OCI-M1 (cell line): ENCODE measurements at regions not wholly inside any gene's neighbourhood (a gene's known extent, or its start where the extent isn't known, plus 50 kb on each side); places are given as distances from the start of the nearest gene placed in this dataset.
A peak's percentile ranks its signal among the peaks of the same experiment; 100 is the strongest.

Source experiments
- DNase-seq: peaks from one replicate; lab custom pipeline; 2025; lab: John Stamatoyannopoulos, UW

DNA sequence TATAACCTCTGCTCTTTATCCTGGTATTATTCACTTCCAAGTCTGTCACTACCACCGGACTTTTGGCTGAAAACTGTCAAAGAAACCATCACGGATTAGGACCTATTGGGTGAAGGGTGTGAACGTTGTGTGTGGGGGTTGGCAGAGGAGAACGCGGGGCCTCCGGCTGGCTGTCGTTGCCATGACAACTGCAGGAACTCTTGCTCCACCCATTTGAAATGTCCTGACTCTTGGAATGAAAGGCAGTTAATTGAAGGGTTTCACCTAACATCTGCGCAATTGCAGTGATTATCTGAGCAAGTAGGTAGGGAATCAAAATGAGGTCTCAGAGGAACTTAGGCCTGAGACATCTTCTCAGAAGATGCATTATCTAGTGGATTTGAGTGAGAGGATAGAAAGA is 60.9 kb upstream of the CLMP start:
- DNase-seq = no peak

DNA sequence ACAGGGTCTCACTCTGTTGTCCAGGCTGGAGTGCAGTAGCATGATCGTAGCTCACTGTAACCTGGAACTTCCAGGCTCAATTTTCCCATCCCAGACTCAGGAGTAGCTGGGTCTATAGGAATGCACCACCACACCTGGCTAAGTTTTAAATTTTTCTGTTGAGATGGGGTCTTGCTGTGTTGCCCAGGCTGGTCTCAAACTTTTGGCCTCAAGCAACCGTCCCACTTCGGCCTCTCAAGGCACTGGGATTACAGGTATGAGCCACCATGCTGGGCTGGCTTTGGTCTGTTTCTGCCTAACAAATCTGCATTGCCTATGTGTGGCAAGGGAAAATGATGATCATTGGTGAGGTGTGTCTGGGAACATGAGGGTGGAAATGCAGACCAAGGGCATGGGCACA is 59.3 kb upstream of the CLMP start:
- no peak for DNase-seq

DNA sequence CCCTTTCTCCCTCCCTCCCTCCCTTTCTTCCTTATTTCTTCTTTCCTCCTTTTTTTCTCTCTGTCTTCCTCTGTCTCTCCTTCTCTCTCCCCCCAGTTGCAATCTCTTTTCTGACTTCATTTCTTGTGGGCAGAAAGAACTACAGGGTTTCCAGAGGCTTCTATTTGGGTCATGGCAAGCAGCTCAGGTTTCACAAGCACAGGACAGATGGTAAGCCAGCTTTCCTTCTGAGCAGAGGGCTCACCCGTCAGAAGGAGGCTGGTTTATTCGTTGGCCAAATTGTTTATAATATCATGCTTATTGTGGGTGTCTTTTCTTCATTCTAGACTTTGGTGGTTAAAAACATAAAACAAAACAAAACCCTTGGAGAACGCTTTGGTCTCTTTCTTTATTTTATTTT is 58.9 kb upstream of the CLMP start:
- DNase-seq = no peak

DNA sequence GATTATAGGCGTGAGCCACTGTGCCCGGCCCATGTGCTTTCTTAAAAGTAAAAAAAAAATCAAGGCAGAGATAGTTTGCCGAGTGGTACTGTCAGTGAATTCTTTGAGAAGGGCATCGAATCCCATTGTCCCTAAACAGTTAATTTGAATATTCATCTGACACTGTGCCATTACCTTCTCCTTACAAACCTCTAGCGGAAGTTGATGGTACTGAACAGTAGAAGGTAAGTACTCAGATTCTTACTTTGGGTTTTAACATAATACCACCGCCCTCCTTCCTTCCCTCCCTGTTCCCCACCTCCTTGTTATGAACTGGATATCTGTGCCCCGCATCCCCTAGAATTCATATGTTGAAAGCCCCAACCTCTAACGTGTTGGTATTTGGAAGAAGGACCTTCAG is 58.2 kb upstream of the CLMP start:
- no peak for DNase-seq

DNA sequence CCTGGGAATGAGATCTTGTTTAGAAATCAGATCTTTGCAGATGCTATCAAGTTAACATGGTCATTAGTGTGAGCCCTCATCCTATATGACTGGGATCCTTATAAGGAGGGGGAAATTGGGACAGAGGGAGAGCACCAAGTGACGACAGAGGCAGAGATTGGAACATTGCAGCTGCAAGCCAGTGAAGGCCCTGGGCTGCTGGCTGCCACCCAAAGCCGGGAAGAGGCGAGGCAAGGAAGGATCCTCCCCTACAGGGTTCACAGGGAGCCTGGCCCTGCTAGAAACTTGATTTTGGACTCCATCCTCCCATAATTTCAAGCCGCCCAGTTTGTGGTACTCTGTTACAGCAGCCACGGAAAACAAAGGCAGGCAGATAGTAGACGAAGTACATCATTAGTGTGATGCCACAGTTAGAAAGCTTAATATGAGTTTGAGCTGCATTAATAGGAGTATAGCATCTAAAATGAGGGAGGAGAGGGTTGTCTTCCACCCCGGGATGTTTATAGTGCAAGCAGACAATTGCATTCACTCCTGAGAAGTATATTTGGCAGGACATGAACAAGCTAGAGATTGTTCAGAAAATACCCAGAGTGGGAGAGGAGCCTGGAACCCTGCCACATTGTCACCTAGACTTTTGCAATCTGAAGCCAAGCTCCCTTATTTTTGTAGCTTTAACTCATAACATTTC is 56.8 kb upstream of the CLMP start:
- DNase-seq = no peak

DNA sequence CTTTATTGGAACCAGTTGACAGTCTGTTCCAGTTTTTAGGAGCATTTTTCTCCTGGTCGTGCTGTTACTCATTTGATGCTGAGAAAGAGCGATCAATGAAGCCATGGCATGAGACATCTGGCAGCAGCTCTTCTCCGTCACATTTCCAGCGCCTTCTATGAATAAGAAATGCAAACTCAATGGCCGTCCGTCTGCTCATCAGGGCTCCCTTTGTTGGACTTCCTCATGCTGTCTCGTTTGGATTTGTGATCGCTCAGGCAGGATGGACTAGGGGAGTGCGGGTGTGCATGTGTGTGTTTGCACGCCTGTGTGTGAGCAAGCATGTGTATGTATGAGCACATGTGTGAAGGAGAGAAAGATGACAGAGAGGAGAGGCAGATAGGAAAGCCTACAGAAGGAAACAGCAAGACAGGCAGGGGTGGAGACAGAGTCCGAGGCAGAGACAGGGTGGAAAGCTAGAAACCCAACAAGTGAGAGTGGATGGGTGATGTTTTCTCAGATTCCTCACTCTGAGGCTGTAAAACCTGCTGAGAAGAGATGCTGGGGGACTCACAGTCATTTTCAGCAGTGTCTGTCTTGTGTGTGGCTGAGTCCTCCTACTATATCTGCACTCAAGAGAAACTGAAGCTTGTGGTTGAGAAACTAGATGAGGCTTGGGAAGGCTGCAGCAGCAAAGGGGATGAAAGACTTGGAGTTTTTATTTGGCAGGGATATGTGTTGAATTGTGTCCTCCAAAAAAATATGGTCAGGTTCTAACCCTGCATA is 56.0 kb upstream of the CLMP start:
- DNase-seq = no peak

DNA sequence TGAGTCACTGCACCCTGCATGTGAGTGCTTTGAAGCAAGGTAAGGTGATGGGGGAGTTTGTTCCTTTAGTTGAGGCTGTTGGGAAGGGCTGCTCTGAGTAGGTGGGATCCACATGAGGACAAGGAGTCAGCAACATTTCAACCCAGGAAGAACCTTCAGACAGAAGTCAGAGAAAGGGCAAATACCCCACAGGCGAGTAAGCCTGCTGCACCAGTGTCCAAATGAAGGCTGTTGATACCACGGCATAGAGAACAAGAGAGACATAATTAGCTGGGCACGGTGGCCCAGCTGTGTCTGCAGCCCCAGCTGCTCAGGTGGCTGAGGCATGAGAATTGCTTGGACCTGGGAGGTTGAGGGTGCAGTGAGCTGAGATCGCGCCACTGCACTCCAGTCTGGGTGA is 54.3 kb upstream of the CLMP start:
- no peak for DNase-seq

DNA sequence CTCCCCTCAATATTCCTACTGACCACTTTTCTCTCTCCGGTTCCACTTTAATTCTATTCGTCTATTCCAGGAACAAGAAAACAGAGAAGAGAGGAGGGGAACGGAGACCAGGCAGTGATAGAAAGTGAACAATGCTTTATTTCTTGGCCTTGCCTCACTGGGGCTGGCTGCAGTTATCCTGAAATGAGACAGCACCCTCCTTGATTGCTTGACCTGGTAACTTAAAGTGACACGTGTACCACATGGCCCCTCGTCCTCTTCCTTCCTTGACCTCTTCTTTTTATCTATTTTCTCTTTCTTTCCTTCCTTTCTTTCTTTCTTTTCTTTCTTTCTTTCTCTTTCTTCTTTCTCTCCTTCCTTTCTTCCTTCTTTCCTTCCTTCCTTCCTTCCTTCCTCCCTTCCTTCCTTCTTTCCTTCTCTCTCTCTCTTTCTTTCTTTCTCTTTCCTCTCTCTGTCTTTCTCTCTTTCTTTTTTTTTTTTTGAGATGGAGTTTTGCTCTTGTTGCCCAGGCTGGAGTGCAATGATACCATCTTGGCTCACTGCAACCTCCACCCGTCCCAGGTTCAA is 52.8 kb upstream of the CLMP start:
- DNase-seq = no peak

DNA sequence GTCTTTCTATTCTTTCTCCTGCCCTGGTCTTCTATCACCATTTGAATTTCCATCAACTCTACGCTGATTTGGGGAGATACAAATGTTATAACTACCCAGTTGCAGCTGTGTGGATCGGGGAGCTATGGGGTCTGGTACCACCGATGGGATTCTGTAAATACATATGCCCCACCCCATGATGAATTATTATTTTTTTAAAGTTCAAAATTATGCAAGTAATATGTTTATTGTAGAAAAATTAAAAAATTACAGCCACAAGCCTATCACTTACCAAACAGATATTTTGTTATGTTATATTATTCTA is 52.4 kb upstream of the CLMP start:
- DNase-seq = no peak

DNA sequence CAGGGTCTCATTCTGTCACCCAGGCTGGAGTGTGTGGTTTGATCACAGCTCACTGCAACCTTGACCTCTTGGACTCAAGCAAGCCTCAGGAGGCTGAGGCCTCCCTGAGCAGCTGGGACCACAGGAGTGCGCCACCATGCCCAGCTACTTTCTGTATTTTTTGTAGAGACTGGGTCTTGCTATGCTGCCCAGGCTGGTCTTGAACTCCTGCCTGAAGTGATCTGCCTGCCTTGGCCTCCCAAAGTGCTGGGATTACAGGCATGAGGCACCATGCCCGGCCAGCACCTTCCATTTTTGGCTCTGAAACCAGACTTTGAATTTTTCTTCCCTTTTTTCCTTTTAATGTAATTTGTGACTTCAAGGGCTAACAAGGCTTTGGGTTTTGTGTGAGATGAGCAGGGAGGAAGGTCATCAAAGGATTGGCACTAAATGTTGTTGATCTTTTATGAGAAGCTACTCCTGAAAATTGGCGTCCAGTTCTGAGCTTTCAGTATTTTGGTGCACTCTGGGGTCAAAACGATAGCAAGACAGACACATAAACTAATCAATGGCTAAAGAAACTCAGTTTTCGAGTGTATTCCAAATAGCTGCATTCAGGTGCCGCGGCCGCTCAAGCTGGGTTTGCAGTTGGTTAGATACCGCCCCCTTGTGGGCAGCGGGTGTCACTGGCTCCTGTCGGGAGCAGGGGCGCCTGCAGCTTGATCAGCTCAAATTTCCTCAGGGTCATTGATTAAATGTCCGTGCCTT is 51.9 kb upstream of the CLMP start:
- peak; percentile 86 for DNase-seq

DNA sequence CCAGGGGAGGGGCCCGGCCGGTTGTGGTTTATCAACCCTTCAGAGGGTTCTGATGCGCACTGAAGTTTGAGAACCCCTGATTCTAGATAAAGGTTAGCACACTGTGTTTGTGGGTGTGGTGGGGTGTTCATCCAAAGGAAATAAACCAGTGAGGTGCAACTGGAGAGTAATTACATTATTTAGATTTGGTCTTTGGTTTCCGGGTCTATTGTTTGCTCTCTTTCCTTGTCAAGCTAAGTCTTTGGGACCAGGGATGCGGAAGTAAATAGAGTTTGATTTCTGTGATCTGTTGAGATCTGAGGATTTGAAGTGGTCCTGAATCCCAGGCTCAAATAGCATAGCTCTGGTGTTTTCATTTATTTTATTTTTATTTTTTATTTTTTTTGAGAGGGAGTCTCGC is 50.5 kb upstream of the CLMP start:
- no peak for DNase-seq
